Neural progenitor cell (in vitro differentiated cells): ENCODE measurements at regions not wholly inside any gene's neighbourhood (a gene's known extent, or its start where the extent isn't known, plus 50 kb on each side); places are given as distances from the start of the nearest gene placed in this dataset.

Source experiments
- DNase-seq: peaks from one replicate; pipeline ENCODE4 v3.0.0-alpha.2; 2016; ENCODE audit warnings: low spot score
- H2AFZ ChIP-seq: fragments of 200-600 bp; sonication (generic); replicated peaks from 2 replicates; pipeline ENCODE4 v1.6.1; 2016; ENCODE audit warnings: antibody characterized with exemption
- H3F3A ChIP-seq: fragments of 200-600 bp; sonication (generic); 2 replicates; pipeline ENCODE4 v1.6.1; 2016; ENCODE audit warnings: antibody characterized with exemption, low read depth
- H3K27ac ChIP-seq: fragments of 200-600 bp; sonication (generic); 2 replicates; pipeline ENCODE4 v1.5.1; 2016; ENCODE audit warnings: mild to moderate bottlenecking
- H3K27me3 ChIP-seq: fragments of 200-600 bp; sonication (generic); 2 replicates; pipeline ENCODE4 v1.6.1; 2016; ENCODE audit warnings: mild to moderate bottlenecking, moderate library complexity
- H3K36me3 ChIP-seq: fragments of 200-600 bp; sonication (generic); 2 replicates; pipeline ENCODE4 v1.5.1; 2016
- H3K4me1 ChIP-seq: fragments of 200-600 bp; sonication (generic); 2 replicates; pipeline ENCODE4 v1.6.1; 2016; ENCODE audit warnings: mixed run types
- H3K4me2 ChIP-seq: fragments of 200-600 bp; sonication (generic); 2 replicates; pipeline ENCODE4 v1.6.1; 2016
- H3K4me3 ChIP-seq: fragments of 200-600 bp; sonication (generic); 2 replicates; pipeline ENCODE4 v1.5.1; 2016
- H3K79me2 ChIP-seq: fragments of 200-600 bp; sonication (generic); 2 replicates; pipeline ENCODE4 v1.6.1; 2016; ENCODE audit warnings: low read depth
- H3K9ac ChIP-seq: fragments of 200-600 bp; sonication (generic); 2 replicates; pipeline ENCODE4 v1.6.1; 2016
- H3K9me3 ChIP-seq: fragments of 200-600 bp; sonication (generic); 2 replicates; pipeline ENCODE4 v1.5.1; 2016; ENCODE audit warnings: low read depth
- H4K20me1 ChIP-seq: fragments of 200-600 bp; sonication (generic); 2 replicates; pipeline ENCODE4 v1.6.1; 2016; ENCODE audit warnings: low read depth
- H3K27ac Mint-ChIP-seq: 3 replicates; pipeline ENCODE4 v1.8.0; 2021; ENCODE audit warnings: mixed read lengths
- H3K27me3 Mint-ChIP-seq: 2 replicates; pipeline ENCODE4 v1.8.0; 2022; ENCODE audit warnings: low read depth, mild to moderate bottlenecking, inconsistent platforms, moderate library complexity, mixed read lengths; ENCODE audit not compliant: insufficient read depth
- H3K36me3 Mint-ChIP-seq: 3 replicates; pipeline ENCODE4 v1.8.0; 2021; ENCODE audit warnings: mixed read lengths
- H3K4me1 Mint-ChIP-seq: 3 replicates; pipeline ENCODE4 v1.8.0; 2021; ENCODE audit warnings: mixed read lengths
- H3K4me3 Mint-ChIP-seq: 3 replicates; pipeline ENCODE4 v1.8.0; 2021; ENCODE audit warnings: mild to moderate bottlenecking, moderate library complexity, mixed read lengths
- H3K9me3 Mint-ChIP-seq: 3 replicates; pipeline ENCODE4 v1.8.0; 2020; ENCODE audit warnings: mixed read lengths
- EZH2 ChIP-seq: fragments of 200-600 bp; sonication (generic); IDR thresholded peaks from 2 replicates; pipeline ENCODE4 v1.6.1; 2017; ENCODE audit warnings: antibody characterized with exemption, mild to moderate bottlenecking, moderate library complexity
- EZH2phosphoT487 ChIP-seq: fragments of 200-600 bp; sonication (generic); IDR thresholded peaks from 2 replicates; pipeline ENCODE4 v1.6.1; 2017; ENCODE audit warnings: antibody characterized with exemption
- TF ChIP-seq, protein P1 (sequence below): fragments of 200-600 bp; sonication (generic); IDR thresholded peaks from 2 replicates; pipeline ENCODE4 v1.5.1; 2017; ENCODE audit warnings: antibody characterized with exemption, mild to moderate bottlenecking

DNA sequence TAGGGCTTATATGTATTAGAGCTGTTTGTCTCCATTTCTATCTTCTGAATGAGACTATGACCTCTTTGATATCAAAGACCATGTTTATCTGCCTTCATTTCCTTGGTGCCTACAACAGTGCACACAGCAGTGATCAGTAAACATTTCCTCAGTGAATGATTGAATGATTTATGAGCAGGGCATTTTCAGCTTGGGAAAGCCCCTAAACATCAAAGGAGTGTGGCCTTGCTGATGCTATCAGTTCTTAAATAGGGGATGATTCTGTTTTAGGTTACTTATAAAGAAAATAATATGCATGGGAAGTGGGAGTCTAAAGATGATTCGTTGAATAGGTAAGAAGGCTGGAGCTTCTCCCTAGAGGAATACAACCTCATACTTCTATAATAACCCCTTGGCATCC, 425.3 kb downstream of the ZNF521 start:
- no peaks in the 10 kb centered on the region for H3K79me2 ChIP-seq
- no peak overlapping the region for H3K4me3 ChIP-seq
- no peak for DNase-seq
- H3K27ac Mint-ChIP-seq: no peak overlapping the region
- no peak for TF ChIP-seq EZH2
- no peak for TF ChIP-seq EZH2phosphoT487
- TF ChIP-seq, protein P1, sequence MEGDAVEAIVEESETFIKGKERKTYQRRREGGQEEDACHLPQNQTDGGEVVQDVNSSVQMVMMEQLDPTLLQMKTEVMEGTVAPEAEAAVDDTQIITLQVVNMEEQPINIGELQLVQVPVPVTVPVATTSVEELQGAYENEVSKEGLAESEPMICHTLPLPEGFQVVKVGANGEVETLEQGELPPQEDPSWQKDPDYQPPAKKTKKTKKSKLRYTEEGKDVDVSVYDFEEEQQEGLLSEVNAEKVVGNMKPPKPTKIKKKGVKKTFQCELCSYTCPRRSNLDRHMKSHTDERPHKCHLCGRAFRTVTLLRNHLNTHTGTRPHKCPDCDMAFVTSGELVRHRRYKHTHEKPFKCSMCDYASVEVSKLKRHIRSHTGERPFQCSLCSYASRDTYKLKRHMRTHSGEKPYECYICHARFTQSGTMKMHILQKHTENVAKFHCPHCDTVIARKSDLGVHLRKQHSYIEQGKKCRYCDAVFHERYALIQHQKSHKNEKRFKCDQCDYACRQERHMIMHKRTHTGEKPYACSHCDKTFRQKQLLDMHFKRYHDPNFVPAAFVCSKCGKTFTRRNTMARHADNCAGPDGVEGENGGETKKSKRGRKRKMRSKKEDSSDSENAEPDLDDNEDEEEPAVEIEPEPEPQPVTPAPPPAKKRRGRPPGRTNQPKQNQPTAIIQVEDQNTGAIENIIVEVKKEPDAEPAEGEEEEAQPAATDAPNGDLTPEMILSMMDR: no peak
- no peaks in the 10 kb centered on the region for H4K20me1 ChIP-seq
- H3F3A ChIP-seq: peaks cover 41% of the 10 kb centered on the region
- H3K36me3 ChIP-seq: no peaks in the 10 kb centered on the region
- H3K4me3 Mint-ChIP-seq: no peak overlapping the region
- no peak overlapping the region for H3K4me2 ChIP-seq
- H3K4me1 Mint-ChIP-seq: peaks cover 41% of the 10 kb centered on the region
- H3K27ac ChIP-seq: no peak overlapping the region
- peaks cover under 1% of the 10 kb centered on the region for H3K36me3 Mint-ChIP-seq
- no peaks in the 10 kb centered on the region for H3K27me3 ChIP-seq
- H3K9ac ChIP-seq: no peak overlapping the region
- H2AFZ ChIP-seq: no peak overlapping the region
- peaks cover 5% of the 10 kb centered on the region for H3K9me3 Mint-ChIP-seq
- peaks cover 52% of the 10 kb centered on the region for H3K4me1 ChIP-seq
- H3K9me3 ChIP-seq: no peaks in the 10 kb centered on the region
- H3K27me3 Mint-ChIP-seq: peaks cover 8% of the 10 kb centered on the region

DNA sequence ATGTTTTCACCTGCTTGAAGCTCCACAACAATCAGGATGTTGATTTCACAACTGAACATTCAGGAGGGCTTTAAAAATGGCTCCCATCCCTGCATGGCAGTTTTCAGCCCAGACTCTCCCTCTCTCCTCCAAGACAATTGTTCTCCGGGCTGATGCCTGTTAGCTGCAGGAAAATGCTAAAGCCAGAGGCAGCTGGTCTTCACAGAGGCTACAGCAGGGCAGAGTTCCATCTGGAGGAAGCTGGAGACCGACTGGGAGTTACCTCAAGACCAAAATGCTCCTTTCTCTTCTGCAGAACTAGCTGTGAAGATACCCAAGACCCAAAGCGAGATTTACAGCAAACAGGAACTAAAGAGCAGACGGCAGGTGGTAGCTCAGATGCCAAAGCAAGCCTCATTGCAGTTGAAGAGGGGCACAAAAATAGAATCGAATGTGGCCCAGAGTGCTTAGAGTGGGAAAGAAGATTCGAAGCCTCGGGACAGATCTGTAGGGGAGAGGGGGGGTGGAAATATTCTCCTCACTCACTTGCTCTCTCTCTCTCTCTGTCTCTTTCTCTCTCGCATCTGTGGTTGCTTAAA, 423.6 kb downstream of the ZNF521 start:
- TF ChIP-seq EZH2 (no peak), EZH2phosphoT487 (no peak)
- TF ChIP-seq, protein P1: no peak
- Histone ChIP-seq H3K27me3 (no peaks in the 10 kb centered on the region), H3K4me3 (no peak overlapping the region), H3K4me1 (peaks cover 47% of the 10 kb centered on the region), H3K9me3 (no peaks in the 10 kb centered on the region), H2AFZ (peak overlapping the region; percentile 64), H3F3A (peaks cover 53% of the 10 kb centered on the region), H3K36me3 (no peaks in the 10 kb centered on the region), H4K20me1 (no peaks in the 10 kb centered on the region), H3K4me2 (no peak overlapping the region), H3K79me2 (no peaks in the 10 kb centered on the region), H3K9ac (no peak overlapping the region), H3K27ac (no peak overlapping the region)
- Mint-ChIP-seq H3K9me3 (peaks cover 12% of the 10 kb centered on the region), H3K36me3 (peaks cover 17% of the 10 kb centered on the region), H3K4me3 (no peak overlapping the region), H3K27ac (peak overlapping the region; percentile 83), H3K27me3 (peaks cover 8% of the 10 kb centered on the region), H3K4me1 (peaks cover 44% of the 10 kb centered on the region)
- no peak for DNase-seq

DNA sequence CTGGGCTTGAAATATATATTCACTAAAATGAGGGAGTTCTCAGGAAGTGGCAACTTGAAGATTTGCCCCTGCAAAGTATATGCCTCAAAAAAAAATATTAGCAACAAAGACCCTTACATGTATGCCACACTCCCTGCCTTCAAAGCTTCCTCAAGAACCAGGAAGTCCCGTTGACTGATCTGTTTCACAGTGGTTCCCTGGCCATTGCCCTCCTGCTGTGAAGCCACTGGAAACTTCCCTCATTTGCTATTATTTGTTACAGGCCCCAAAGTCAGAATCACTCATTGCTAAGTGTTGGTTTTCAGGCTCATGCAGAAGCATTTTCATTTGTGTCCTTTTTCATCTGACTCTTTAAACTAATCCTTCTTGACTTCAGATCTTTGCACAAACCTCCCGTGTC, 421.5 kb downstream of the ZNF521 start:
- H3K27me3 ChIP-seq: no peaks in the 10 kb centered on the region
- TF ChIP-seq EZH2phosphoT487: no peak
- TF ChIP-seq, protein P1: no peak
- no peak for TF ChIP-seq EZH2
- no peaks in the 10 kb centered on the region for H4K20me1 ChIP-seq
- H3K9me3 Mint-ChIP-seq: peaks cover 15% of the 10 kb centered on the region
- DNase-seq: no peak
- H3K27me3 Mint-ChIP-seq: peaks cover 8% of the 10 kb centered on the region
- H3K9me3 ChIP-seq: no peaks in the 10 kb centered on the region
- H3K36me3 ChIP-seq: no peaks in the 10 kb centered on the region
- peaks cover 33% of the 10 kb centered on the region for H3K4me1 ChIP-seq
- H3K4me2 ChIP-seq: peak overlapping the region; percentile 55
- H3K4me3 ChIP-seq: no peak overlapping the region
- no peak overlapping the region for H3K4me3 Mint-ChIP-seq
- H3K27ac Mint-ChIP-seq: no peak overlapping the region
- H3K36me3 Mint-ChIP-seq: peaks cover 23% of the 10 kb centered on the region
- no peak overlapping the region for H3K9ac ChIP-seq
- peak overlapping the region; percentile 83 for H3K27ac ChIP-seq
- H3K79me2 ChIP-seq: no peaks in the 10 kb centered on the region
- peaks cover 40% of the 10 kb centered on the region for H3F3A ChIP-seq
- H3K4me1 Mint-ChIP-seq: peaks cover 38% of the 10 kb centered on the region
- H2AFZ ChIP-seq: no peak overlapping the region
